ENCODE measurements at regions not wholly inside any gene's neighbourhood (a gene's known extent, or its start where the extent isn't known, plus 50 kb on each side); places are given as distances from the start of the nearest gene placed in this dataset.

DNA sequence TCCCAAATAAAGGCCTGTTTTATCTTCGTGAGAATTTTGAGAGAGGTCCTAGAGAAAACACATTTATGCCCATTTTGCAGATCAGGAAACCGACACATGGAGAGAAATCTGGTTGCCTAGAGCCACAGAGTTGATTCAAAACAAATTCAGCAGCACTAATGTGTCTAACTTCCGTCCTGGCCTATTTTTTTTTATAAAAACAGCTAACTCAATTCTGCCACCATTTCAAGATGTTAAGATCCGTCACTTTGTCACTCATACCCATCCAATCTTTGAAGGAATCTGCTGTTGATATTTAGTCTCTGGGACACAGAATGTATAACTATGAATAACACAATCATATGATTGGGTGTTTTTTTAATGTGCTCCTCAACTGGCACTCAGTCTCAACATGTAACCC lies 611.1 kb upstream of the ARID1B start:
- Histone ChIP-seq H3K36me3 (no peaks in the 10 kb centered on the region), H3K27ac (no peak overlapping the region), H3K4me1 (no peaks in the 10 kb centered on the region), H3K4me3 (no peak overlapping the region), H3K9me3 (no peaks in the 10 kb centered on the region), H3K27me3 (no peaks in the 10 kb centered on the region)
- no peak for ATAC-seq
- intact Hi-C loops (cut with DNase I): no loop called here
- WGBS (ENCODE audit: insufficient coverage, low coverage, low lambda C conversion rate, missing lambda C conversion rate): 35% methylated on average over 4 of the region's 4 CpGs
- TF ChIP-seq POLR2A (IDR thresholded peaks at IDR 0.05): no peak
- TF ChIP-seq, protein P1, sequence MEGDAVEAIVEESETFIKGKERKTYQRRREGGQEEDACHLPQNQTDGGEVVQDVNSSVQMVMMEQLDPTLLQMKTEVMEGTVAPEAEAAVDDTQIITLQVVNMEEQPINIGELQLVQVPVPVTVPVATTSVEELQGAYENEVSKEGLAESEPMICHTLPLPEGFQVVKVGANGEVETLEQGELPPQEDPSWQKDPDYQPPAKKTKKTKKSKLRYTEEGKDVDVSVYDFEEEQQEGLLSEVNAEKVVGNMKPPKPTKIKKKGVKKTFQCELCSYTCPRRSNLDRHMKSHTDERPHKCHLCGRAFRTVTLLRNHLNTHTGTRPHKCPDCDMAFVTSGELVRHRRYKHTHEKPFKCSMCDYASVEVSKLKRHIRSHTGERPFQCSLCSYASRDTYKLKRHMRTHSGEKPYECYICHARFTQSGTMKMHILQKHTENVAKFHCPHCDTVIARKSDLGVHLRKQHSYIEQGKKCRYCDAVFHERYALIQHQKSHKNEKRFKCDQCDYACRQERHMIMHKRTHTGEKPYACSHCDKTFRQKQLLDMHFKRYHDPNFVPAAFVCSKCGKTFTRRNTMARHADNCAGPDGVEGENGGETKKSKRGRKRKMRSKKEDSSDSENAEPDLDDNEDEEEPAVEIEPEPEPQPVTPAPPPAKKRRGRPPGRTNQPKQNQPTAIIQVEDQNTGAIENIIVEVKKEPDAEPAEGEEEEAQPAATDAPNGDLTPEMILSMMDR (IDR thresholded peaks at IDR 0.05): no peak
- no peak for DNase-seq

DNA sequence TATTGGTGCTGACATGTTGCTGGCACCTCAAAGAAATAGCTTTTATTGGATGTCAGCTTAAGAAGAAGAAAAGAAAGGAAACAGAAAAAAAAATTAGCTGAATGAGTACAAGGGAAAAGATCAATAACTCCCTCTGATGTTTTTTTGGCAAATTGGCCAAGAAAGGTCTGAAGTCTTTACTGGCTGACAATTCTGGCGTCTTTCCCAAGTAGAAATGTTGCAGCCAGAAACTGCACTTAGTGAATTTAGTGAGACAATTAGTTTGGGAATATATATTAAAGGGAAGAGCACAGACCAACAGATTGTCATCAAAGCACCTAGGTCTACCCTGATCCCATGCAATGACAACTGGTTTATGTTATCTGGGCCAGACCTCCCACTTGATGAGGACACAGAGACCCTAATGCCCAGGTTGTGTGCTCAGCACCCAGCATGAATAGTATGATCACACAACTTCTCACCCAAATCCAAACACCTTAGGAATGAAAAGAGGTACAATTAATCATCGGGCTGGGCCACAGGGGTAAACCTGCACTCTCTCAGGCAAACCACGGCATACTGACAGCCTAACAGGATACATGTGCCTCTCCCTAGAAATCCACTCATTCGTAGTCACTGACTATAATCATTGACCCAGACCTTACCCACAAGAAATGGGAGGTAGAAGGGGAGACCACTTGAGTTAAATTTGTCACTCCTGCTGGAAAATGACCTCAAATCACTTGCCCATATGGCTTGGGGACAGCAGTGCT lies 612.3 kb upstream of the ARID1B start:
- ATAC-seq (no peak), DNase-seq (no peak)
- H3K4me3 ChIP-seq: no peak overlapping the region
- no peak for TF ChIP-seq POLR2A (IDR thresholded peaks at IDR 0.05)
- TF ChIP-seq, protein P1 (IDR thresholded peaks at IDR 0.05): no peak
- no peaks in the 10 kb centered on the region for H3K36me3 ChIP-seq
- no peaks in the 10 kb centered on the region for H3K9me3 ChIP-seq
- H3K27me3 ChIP-seq: no peaks in the 10 kb centered on the region
- WGBS (ENCODE audit: insufficient coverage, low coverage, low lambda C conversion rate, missing lambda C conversion rate): 44% methylated on average over 3 of the region's 4 CpGs
- H3K27ac ChIP-seq: no peak overlapping the region
- intact Hi-C loops (cut with DNase I): no loop called here
- no peaks in the 10 kb centered on the region for H3K4me1 ChIP-seq

DNA sequence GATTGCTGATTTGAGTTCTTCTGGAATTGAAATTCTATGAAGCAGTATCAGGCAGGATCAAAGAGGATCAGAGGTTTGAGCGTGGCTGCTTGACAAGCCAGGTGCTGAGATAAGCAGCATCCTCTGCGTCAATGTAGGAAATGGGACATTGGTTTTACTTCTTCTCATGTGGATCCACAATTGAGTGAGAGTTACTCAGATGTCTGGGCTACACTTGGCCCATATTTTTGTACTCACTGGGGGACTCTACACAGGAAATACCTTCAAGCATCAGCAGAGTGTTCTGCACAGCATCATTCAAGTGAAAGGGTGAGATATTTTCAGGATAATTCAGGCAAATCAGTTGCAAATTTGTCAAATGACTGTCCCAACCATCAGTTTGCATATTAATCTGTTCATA lies 613.9 kb upstream of the ARID1B start:
- Histone ChIP-seq H3K9me3 (no peaks in the 10 kb centered on the region), H3K27me3 (no peaks in the 10 kb centered on the region), H3K36me3 (no peaks in the 10 kb centered on the region), H3K4me1 (no peaks in the 10 kb centered on the region), H3K4me3 (no peak overlapping the region), H3K27ac (no peak overlapping the region)
- no peak for TF ChIP-seq POLR2A (IDR thresholded peaks at IDR 0.05)
- TF ChIP-seq, protein P1 (IDR thresholded peaks at IDR 0.05): no peak
- DNase-seq (no peak), ATAC-seq (no peak)
- intact Hi-C loops (cut with DNase I): no loop called here
- WGBS (ENCODE audit: insufficient coverage, low coverage, low lambda C conversion rate, missing lambda C conversion rate): 71% methylated on average over 2 of the region's 2 CpGs

DNA sequence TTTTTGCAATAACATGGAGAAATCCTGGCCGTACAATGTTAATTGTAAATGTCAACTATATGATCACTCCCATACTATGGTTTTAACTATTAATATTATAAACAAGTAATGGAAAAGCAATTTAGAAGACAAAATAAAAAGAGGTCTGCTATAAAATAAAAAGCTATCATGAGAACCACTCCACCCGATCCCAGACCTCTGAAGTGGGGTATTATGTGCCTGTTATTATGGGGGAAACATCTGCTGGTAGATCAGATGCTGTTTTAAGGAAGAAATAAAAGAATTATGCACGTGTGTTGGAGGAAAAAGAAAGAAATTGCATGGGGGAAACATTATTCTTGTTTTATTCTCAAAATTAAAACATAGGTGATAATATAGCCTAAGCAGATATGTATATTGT lies 615.7 kb upstream of the ARID1B start:
- TF ChIP-seq, protein P1 (IDR thresholded peaks at IDR 0.05): no peak
- no peak for TF ChIP-seq POLR2A (IDR thresholded peaks at IDR 0.05)
- DNase-seq (no peak), ATAC-seq (no peak)
- Histone ChIP-seq H3K4me3 (no peak overlapping the region), H3K36me3 (no peaks in the 10 kb centered on the region), H3K9me3 (no peaks in the 10 kb centered on the region), H3K4me1 (no peaks in the 10 kb centered on the region), H3K27ac (no peak overlapping the region), H3K27me3 (no peaks in the 10 kb centered on the region)
- intact Hi-C loops (cut with DNase I): no loop called here
- WGBS (ENCODE audit: insufficient coverage, low coverage, low lambda C conversion rate, missing lambda C conversion rate): 41% methylated on average over 3 of the region's 3 CpGs
